HG02759 (cell line): ENCODE measurements at regions not wholly inside any gene's neighbourhood (a gene's known extent, or its start where the extent isn't known, plus 50 kb on each side); places are given as distances from the start of the nearest gene placed in this dataset.
A peak's percentile ranks its signal among the peaks of the same experiment; 100 is the strongest.

Experiments
- ATAC-seq: cut with Tn5 transposase; IDR thresholded peaks from one replicate; pipeline ENCODE4 v1.9.1; 2021; ENCODE audit warnings: mild to moderate bottlenecking, moderate library complexity; ENCODE audit not compliant: unreplicated experiment

DNA sequence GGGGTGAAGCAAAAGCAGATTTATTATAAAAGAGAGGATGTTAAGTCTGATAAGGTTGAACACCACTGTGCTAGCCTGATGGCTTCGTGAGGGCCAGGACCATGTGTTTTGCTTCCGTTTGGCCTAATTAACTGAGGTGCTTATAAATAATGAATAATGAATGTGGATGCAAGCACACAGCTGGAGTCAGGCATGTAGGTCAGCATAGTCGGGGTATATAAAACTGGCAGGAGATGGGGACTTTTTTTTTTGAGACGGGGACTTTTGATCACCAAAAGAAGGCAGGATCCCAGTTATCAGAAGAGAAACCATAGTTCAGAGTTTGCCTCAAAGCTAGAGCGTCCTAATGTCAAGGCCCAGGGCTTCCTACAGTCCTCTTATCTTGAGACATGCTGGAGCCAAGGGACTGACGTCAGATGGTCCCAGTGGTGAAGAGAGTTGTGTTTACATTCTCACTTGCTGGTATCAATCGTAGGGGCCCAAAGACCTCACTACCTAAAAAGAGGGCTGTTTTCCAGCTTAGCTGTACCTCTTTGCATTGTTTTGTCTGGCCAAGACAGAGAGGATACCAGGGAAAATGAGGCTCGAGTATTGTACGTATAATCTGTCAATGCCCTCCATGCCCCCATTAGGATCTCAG, 50.4 kb downstream of the RTL9 start:
- ATAC-seq = no peak

DNA sequence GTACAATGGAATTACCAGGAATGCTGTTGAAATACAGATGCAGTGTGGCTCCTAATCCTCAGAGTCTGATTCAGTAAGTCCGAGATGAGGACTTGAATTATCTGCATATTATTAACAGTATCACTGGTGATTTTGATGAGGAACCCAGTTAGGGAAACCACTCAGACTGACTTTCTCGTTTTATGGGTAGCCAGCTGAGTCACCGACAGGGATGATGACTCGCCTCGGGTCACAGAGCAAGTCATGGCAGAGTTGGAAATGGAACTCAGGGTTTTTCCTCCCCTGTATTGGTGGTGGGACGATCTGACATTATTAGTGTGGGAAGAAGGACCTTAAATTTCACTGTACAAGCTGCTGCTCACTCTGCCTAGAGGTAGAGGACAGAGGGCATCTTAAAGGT, 51.3 kb downstream of the RTL9 start:
- no peak for ATAC-seq

DNA sequence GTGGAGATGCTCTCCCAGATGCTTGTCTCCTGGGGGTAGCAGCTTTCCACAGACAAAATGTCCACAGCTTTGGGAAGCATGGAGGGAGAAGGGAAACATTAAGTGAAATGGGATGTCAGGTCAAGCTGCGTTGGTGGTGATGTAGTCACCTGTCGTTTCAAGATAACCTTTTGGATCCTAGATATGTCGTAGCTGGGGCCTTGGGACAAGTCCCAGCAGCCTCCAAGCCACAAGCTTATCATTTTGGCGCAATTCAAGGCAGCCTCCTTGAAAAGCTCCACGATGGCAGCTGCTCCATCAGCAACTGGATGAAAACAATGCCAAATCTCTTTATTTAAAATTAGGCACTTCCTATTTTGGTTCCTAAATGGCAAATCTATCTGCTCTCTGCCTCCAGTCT, 52.0 kb downstream of the RTL9 start:
- no peak for ATAC-seq

DNA sequence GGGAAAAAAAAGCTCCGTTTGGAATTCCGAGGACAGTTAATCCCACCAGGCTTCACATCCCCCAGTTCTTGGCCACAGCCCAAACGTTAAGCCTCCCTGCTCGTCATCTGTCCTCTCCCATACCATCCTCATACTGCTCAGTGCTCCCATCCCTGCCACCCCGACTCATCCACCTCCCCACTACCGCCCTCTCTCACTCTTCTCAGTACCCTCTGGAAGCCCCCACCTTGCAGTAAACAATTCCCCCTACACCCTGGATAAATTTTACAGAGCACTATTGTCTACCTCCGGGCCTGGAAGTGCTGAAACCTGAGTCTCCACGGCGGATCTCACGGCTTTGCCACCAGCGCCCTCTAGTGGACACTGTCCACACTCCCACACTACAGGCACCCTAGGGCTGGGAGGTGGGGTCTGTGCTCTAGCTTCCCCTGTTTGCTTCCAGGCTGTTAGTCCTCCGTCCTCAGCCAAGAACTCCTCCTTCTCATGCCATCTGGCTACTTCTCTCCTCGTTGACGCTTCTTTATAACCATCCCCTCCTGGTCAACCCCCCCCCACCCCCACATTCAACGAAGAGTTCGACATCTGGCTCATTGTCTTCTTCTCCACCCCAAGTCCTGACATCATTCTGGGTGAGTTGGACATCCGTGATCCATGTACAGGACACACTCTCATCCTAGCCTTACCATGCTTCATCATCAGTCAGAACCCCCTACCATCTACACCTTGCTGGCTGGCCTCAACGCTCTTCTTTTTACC, 54.5 kb downstream of the RTL9 start:
- peak; percentile 73 for ATAC-seq

DNA sequence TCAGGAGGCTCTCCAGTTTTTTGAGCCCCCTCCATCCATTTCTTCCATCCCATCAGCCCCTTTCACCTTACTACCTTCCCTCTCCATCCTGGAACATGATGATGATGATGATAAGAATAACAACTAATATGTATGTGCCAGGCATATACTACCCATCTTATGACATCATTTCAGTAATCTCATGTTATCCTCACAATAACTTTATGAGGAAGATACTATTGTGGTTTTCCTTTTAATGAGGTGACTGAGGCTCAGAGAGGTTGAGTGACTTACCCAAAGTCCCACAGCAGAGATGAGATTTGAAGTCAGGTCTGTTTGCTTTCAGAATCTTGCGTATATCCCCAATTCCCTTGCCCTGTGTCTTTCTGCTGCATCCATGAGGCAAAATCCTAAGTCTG, 55.1 kb downstream of the RTL9 start:
- no peak for ATAC-seq

DNA sequence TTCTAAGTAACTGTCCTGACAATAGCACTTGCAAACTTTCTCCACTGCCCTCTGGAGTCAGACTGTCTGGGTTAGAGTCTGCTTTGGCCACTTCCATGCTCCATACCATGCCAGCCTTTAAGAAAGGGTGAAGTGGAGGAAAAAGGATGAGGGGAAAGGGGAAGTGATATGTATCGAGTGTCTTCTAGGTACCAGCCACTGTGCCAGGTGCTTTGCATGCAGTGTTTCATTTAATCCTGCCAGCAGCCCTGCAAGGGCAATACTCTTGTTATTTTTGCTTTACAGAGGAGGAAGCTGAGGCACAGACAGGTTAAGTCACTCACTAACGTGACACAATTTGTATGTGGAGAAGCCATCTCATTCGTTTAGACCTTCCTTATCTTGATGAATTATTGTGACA, 55.6 kb downstream of the RTL9 start:
- peak; percentile 24 for ATAC-seq

DNA sequence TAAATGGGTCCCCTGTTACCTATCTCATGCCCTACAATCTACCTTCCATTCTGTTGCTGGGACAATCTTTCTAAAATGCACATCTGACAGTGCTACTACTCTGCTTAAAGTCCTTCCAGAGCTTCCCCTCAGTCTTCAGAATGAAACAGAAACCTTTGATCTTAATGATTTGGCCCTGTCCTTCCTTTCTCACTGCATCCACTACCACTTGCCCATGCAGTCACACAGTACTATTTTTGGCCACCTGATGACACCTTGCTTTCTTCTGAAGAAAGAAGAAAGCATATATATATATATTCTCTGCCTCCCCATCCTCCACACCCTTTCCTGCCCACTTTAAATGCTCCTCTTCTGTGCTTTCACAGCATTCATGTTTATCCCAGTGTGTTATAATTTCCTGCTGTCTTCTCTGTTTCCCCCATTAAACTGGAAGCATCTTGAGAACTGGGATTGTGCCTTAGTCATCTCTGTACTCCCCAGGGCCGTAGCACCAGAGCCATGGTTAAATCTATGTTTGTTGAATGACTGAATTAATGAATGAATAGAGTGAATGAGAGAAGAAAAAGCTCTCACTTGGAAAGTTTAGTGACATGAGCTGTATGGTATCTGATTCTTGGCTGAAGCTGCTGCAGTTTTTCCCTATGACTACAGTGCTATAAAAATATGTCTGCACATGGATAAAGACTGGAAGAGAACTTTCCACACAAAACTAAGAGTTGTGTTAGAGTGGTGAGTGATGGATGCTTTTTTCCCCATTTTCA, 56.2 kb downstream of the RTL9 start:
- ATAC-seq = peak; percentile 73

DNA sequence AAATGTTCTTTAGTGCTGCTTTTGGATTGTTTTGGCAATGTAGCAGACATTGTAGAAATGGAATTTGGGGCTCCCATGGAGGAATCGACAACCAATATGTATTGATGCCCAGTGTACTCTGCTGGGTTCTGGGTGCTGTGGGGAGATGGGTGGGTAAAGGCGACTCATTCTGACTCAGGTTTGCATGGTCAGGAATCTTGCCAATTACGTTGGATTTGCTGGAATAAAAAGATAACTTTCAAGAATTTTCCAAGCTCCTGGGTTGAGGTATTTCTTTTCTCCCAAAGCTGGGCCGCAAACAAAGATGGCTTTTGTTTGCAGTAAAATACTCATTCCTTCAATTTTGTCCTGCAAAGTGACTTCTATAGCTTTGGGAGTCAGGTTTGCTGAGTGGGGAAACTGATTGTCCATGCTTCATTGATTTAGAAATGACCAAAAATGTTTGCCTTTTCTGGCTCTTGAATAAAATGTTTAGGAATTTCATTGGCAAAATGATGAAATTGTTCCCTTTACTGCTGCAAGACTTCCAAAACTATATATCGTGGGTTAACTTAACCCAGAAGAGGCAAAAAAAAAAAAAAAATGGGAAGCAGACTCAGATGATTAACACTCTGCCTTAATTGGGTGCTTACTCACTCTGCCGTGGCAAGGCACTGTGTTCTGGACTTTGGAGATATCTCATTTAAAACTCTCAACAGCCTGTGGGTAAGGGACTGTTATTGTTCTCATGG, 57.0 kb downstream of the RTL9 start:
- ATAC-seq = no peak

DNA sequence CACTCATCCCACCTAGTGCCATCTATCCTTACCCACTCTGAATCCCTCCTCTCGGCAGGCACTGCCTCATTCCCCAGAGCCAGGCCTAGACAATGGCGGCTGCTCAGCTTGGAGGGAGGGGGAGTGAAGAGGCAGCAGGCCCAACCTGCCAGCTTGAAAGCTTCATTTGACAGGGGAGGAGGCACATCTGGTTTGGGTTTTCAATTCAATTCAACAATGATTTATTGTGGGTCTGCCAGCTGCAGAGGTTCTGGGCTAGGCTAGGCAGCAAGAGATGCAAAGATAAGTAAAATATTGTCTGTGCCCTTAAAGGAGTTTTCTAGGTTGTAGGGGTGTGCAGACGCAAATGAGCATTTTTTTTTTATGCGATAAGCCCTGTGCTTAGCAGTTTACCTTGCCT, 58.5 kb downstream of the RTL9 start:
- no peak for ATAC-seq

DNA sequence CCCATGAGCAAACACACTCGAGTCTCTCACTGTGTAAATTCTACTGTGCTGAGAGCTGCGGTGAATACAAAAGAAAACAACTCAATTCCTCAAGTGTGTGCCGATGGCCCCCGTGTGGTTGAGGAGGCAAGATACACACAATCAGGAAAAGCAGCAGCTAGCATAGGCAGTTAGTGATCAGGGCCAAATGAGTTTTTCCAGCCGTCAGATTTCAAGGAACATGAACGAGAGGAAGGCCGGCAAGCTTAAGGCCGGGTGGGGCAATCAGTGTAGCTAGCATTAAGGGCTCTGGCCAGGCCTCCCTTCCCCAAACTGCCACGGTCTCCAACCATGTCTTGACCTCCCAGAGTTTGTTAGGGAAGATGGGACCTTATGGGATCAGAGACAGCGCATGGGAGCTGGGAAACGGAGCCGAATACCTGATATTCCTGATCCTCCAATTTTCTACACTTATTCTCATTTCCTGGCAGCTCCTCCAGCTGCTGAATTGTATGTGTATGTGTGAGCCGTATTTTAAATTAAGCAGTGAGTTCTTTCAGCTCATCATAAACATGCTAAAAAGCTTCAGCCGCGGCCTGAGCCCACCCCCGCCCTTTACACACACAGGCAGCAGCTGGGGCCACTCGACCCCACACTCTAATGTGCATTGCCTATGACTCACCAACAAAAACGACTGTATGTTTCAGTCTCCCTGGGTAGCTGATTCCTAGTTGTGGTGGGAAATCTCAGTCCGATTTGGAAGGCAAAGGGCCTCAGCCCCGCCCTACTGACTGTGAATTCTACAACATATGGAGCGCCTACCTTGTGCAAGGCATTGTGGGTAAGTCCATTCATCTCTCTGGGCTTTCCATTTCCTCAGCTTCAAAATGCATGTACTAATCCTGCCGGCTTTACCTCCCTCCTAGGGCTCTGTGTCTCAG, 59.9 kb downstream of the RTL9 start:
- no peak for ATAC-seq

DNA sequence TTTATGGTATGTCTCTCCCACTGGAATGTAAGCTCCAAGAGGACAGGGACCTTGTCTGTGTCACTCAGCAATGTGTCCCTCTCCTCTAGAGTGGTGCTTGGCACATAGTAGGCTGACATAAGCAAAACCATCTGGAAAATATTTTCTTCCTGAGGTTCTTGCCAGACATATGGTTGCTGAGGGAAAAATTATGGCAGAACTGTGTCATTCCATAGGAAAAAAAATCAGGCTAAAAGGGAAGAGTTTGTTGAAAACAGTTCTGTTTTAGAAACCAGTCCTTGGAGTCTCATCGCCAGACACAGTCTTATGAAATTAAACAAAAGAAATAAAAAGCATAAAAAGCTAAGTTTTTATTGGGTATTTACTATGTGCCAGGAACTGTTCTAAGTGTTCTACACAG, 60.9 kb downstream of the RTL9 start:
- no peak for ATAC-seq

DNA sequence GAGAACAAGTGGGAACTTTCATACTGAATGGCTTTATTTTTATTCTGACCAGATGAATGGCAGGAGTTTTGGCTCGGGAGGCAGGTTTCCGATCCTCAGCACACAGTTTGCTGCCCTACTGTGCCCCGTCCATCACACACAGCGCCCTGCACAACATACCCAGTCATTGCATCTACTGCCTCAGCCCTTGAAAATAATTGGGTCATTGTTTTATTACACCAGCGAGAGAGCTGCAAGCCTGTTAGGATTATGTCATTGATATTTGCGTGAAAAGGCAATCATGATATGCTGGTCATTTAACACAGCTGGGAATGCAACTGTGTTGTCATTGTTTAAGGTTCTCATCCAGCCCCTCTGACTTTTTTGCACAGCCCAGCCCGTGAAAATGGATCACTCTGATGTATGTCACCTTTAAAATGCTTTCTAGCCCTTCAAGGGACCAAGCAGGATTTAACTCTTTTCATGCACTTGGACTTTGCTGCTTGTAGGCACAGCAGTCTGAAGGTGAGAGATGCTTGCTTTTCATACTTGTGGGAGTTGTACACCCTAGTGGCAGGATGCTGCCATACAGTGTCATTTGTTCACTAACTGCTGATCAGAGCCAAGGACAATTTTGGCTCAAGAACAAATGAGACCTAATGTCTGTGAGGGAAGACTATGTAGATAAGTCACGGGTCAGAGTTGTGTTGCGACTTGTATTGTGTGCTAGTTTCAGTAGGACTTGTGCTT, 62.3 kb downstream of the RTL9 start:
- ATAC-seq = no peak

DNA sequence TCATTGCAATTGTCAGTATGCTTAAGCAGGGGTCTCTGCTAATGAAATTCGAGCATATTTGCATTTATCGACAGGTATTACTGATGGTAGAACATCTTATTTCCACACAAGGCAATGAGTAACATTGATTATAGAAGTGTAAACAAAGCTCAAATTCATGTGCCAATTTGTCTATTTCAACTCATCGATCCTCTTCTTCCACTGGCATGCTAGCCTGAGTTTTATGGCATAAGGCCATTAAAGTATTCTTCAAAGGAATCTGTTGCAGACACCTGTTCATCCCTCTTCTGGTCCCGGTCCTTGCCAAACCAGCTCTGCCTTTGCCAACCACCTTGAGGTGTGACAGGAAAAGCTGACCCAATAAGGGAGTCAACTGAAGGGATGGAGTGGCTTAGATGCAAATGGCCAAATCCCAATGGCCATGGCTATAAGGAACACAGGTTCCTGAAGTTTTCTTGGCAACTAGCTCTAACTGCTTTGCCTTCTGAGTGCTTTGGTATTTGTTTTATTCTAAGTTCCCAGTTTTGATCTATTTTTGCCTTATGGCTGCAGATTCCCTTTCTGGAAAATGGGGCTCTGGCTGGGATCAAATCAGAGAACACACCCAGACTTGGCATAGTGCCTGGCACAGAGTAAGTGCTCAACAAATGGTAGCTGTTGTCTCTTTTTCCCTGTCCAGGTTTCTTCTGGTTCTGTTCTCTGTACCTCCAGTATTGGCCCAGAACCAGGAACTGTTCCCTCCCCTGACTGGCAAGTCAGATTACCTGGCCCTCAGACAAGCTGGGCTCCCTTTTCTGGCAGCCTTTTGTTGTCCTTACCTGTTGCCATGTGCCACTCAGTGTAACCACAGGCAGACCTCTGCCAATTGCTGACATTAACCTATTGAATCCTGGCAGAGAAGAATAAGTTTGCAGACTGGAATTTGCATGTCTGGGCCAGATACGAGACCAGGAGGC, 63.1 kb downstream of the RTL9 start:
- no peak for ATAC-seq

DNA sequence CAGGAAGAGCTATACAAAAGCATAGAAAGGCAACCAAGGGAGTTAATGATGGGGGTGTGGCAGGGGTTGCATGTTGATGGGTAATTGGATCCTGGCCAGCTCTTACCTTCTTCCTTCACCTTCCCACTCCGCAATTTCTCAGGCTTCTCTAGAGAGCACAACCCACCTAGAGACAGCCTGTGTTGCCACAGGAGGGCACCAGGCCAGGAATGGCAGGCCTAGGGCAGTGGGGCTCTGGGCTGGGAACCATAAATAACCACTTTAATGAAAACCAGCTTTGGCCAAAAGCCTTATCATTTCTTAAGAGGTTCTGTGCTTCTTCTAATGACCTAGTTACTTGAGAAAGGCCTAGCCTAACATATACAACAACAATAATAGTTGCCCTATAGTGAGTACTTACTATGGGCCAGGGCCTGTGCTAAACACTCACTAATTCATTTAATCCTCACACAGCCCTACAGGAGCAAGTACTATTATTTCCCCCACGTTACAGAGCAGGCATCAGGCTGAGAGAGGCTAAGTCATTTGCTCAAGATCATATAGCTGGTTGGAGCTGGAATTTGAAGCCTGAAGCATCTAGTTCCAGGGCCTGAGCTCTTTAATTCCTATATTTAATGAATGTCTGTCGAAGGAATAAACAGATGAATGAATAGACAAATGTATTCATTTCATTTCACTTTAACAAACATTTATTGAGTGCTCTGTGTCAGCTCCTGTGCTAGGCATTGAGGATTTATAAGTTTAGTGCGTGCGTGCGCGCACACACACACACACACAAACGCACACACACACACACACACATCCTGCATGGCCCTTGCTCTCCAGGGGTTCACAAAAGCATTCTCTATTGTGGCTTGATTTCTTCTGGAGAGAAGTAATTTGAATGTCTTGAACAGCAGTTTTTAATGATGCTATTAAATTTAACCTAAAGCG, 66.8 kb downstream of the RTL9 start:
- ATAC-seq = no peak

DNA sequence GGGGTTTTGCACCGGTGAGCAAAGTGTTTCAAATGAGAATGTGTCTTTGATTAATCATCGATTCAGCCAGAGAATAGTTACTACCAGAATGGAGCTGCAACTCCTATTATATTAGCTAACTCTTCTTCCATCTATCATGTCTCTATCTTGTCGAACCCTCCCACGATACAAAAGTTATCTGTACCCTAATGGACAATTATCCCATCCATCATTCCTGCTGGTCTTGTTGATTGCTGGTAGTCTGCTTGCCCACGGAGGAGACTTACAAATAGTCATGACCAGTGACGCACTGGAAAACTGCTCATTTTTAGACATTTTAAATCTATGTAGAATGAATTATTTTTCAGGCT, 67.5 kb downstream of the RTL9 start:
- no peak for ATAC-seq

DNA sequence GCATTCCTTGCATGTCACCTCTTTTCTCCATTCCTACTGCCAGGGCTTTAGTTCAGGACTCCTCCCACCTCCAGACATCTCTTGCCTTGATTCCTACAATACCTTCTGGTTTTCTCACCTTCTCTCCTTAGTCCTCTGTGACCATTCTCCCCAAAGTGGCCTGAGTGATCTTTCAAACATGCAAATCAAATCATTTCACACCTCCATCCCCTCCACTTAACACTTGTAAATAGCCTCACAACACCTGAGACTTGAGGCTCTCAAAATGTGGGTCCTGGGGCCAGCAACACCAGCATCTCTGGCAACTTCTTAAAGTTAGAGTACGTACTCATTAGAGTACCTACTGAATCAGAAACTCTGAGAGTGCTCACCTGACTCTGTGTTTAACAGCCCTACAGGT, 68.4 kb downstream of the RTL9 start:
- no peak for ATAC-seq

DNA sequence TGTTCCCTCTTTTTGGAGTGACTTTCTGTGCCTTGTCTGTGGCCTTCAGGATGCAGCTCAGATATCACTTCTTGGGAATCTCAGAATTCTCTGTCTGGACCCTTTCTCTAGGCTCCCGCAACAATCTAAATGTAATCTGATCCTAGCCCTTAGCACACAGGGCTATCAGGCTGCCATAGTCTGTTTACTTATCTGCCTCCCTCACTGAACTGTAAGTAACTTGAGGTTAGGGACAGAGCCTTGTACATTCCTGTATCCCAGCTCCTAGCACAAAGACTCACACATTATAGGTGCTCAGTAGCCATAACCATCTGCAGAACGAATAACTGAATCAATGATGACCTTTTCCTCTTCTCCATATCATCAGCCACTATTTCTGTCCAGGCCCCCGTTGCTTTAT, 69.5 kb downstream of the RTL9 start:
- no peak for ATAC-seq
